H1 (cell line): ENCODE measurements at regions not wholly inside any gene's neighbourhood (a gene's known extent, or its start where the extent isn't known, plus 50 kb on each side); places are given as distances from the start of the nearest gene placed in this dataset.

Experiments used
- CTCF ChIA-PET: fragments of 300-600 bp; sonication (Branson Sonifier 250); formaldehyde crosslinking; loops from one replicate; lab custom pipeline; 2021; ENCODE audit not compliant: partially characterized antibody; lab: Charles Lee
- POLR2A ChIA-PET: fragments of 300-600 bp; sonication (Branson Sonifier 250); formaldehyde crosslinking; loops from one replicate; lab custom pipeline; 2021; ENCODE audit warnings: inconsistent platforms; ENCODE audit not compliant: partially characterized antibody; lab: Charles Lee
- DNase-seq, 2 experiments: peaks; one replicate each; pipeline versions ENCODE4 v3.0.0 to v3.0.0-alpha.2; 2010 to 2022; ENCODE audit warnings: low spot score in 2 of 2, low read depth in 1 of 2, mixed read lengths in 1 of 2
- FAIRE-seq: peaks from 2 replicates; lab custom pipeline; 2011; peaks lifted over from hg19 to GRCh38; lab: Jason Lieb, UNC
- H2AFZ ChIP-seq: 2 replicates; pipeline ENCODE4 v1.8.1; 2012; ENCODE audit warnings: low read length, inconsistent platforms
- H2AK5ac ChIP-seq: 2 replicates; pipeline ENCODE4 v1.6.1; 2013; ENCODE audit warnings: low read depth, low read length
- H2BK120ac ChIP-seq: replicated peaks from 2 replicates; pipeline ENCODE3; 2013; ENCODE audit warnings: low read depth, low read length, inconsistent platforms
- H2BK12ac ChIP-seq: 2 replicates; pipeline ENCODE4 v1.6.1; 2013; ENCODE audit warnings: low read depth, low read length
- H2BK15ac ChIP-seq: 2 replicates; pipeline ENCODE4 v1.6.1; 2013; ENCODE audit warnings: low read length
- H2BK20ac ChIP-seq: 2 replicates; pipeline ENCODE4 v1.6.1; 2013; ENCODE audit warnings: low read length
- H2BK5ac ChIP-seq: 2 replicates; pipeline ENCODE4 v1.6.1; 2013; ENCODE audit warnings: low read depth, low read length
- H3K14ac ChIP-seq: 2 replicates; pipeline ENCODE4 v1.6.1; 2013; ENCODE audit warnings: inconsistent platforms; ENCODE audit not compliant: insufficient read length
- H3K18ac ChIP-seq: 2 replicates; pipeline ENCODE4 v1.6.1; 2013; ENCODE audit warnings: low read length; ENCODE audit errors: extremely low read depth
- H3K23ac ChIP-seq: 2 replicates; pipeline ENCODE4 v1.6.1; 2013; ENCODE audit warnings: inconsistent platforms; ENCODE audit not compliant: insufficient read length
- H3K23me2 ChIP-seq: 2 replicates; pipeline ENCODE4 v1.6.1; 2013; ENCODE audit warnings: low read depth, low read length
- H3K27ac ChIP-seq: 2 replicates; pipeline ENCODE4 v1.6.1; 2011; ENCODE audit warnings: low read depth, low read length, inconsistent platforms
- H3K27me3 ChIP-seq, 4 experiments: replicated peaks in 1 of 4; 1 replicate in 1 of 4; 2 replicates in 3 of 4; pipeline versions ENCODE4 v1.6.1 to v1.8.1; 2011 to 2013; ENCODE audit warnings: low read length in 3 of 4, mild to moderate bottlenecking in 3 of 4, inconsistent platforms in 2 of 4, mixed read lengths in 2 of 4, moderate library complexity in 1 of 4; ENCODE audit not compliant: control insufficient read depth in 3 of 4, insufficient read depth in 3 of 4; ENCODE audit errors: extremely low read depth in 1 of 4
- H3K36me3 ChIP-seq, 4 experiments: 2 replicates each; pipeline versions ENCODE4 v1.6.1 to v1.8.1; 2011 to 2013; ENCODE audit warnings: mild to moderate bottlenecking in 4 of 4, low read length in 3 of 4, moderate library complexity in 2 of 4, control low read depth in 1 of 4, inconsistent platforms in 1 of 4; ENCODE audit not compliant: insufficient read depth in 4 of 4, control insufficient read depth in 2 of 4
- H3K4ac ChIP-seq: replicated peaks from 2 replicates; pipeline ENCODE3; 2013; ENCODE audit warnings: low read length, low read depth, mixed read lengths, inconsistent platforms; ENCODE audit not compliant: insufficient read length
- H3K4me1 ChIP-seq, 4 experiments: replicated peaks in 1 of 4; 1 replicate in 1 of 4; 2 replicates in 3 of 4; pipeline versions ENCODE4 v1.6.1 to v1.8.1; 2011 to 2013; ENCODE audit warnings: low read length in 3 of 4, inconsistent platforms in 2 of 4, mixed read lengths in 1 of 4; ENCODE audit not compliant: insufficient read depth in 4 of 4, control insufficient read depth in 3 of 4
- H3K4me2 ChIP-seq, 2 experiments: 2 replicates each; pipeline versions ENCODE4 v1.6.1 to v1.8.1; 2011 to 2013; ENCODE audit warnings: low read depth in 2 of 2, low read length in 2 of 2, control low read depth in 1 of 2, inconsistent platforms in 1 of 2, mild to moderate bottlenecking in 1 of 2; ENCODE audit not compliant: insufficient read depth in 1 of 2
- H3K4me3 ChIP-seq, 4 experiments: fragments of 200-600, 300-600 bp in 1 of 4; sonication (generic), shearing (Covaris generic), sonication (Bioruptor Twin) in 1 of 4; 2 replicates each; pipeline versions ENCODE4 v1.5.1 to v1.8.1; 2011 to 2016; ENCODE audit warnings: low read length in 4 of 4, low read depth in 3 of 4, control low read depth in 2 of 4, inconsistent platforms in 2 of 4, mild to moderate bottlenecking in 2 of 4, mixed read lengths in 1 of 4, moderate library complexity in 1 of 4; ENCODE audit not compliant: insufficient read depth in 2 of 4; ENCODE audit errors: extremely low read depth in 1 of 4
- H3K56ac ChIP-seq: replicated peaks from 2 replicates; pipeline ENCODE3; 2013; ENCODE audit warnings: low read depth, mild to moderate bottlenecking, mixed read lengths, low read length, inconsistent platforms; ENCODE audit not compliant: insufficient read length
- H3K79me1 ChIP-seq: 2 replicates; pipeline ENCODE4 v1.6.1; 2013; ENCODE audit warnings: low read depth, low read length, control low read depth
- H3K79me2 ChIP-seq, 2 experiments: 2 replicates each; pipeline versions ENCODE4 v1.6.1 to v1.8.1; 2012 to 2013; ENCODE audit warnings: low read length in 2 of 2, mild to moderate bottlenecking in 2 of 2, inconsistent platforms in 1 of 2; ENCODE audit not compliant: insufficient read depth in 2 of 2, control insufficient read depth in 1 of 2
- H3K9ac ChIP-seq, 4 experiments: replicated peaks in 1 of 4; 1 replicate in 1 of 4; 2 replicates in 3 of 4; pipeline versions ENCODE4 v1.6.1 to v1.8.1; 2011 to 2013; ENCODE audit warnings: low read depth in 3 of 4, low read length in 3 of 4, control low read depth in 2 of 4, mild to moderate bottlenecking in 2 of 4, moderate library complexity in 2 of 4, inconsistent platforms in 1 of 4; ENCODE audit errors: extremely low read depth in 1 of 4
- H3K9me3 ChIP-seq, 2 experiments: 2 replicates each; pipeline versions ENCODE4 v1.6.1 to v1.8.1; 2012 to 2013; ENCODE audit warnings: mild to moderate bottlenecking in 2 of 2, moderate library complexity in 2 of 2, control low read depth in 1 of 2, inconsistent platforms in 1 of 2, low read depth in 1 of 2, low read length in 1 of 2, mixed read lengths in 1 of 2; ENCODE audit not compliant: insufficient read depth in 2 of 2
- H4K20me1 ChIP-seq, 2 experiments: replicated peaks in 1 of 2; 2 replicates each; pipeline versions ENCODE3 to v1.8.1; 2011 to 2013; ENCODE audit warnings: inconsistent platforms in 2 of 2, low read length in 2 of 2, mild to moderate bottlenecking in 1 of 2; ENCODE audit not compliant: insufficient read depth in 2 of 2, control insufficient read depth in 1 of 2
- H4K5ac ChIP-seq: 2 replicates; pipeline ENCODE4 v1.6.1; 2013; ENCODE audit warnings: low read length, low read depth, mixed read lengths, inconsistent platforms; ENCODE audit not compliant: insufficient read length
- H4K8ac ChIP-seq: 2 replicates; pipeline ENCODE4 v1.8.0; 2013; ENCODE audit warnings: mild to moderate bottlenecking, moderate library complexity, low read length, inconsistent platforms; ENCODE audit not compliant: insufficient read depth; ENCODE audit errors: extremely low read depth
- H4K91ac ChIP-seq: replicated peaks from 2 replicates; pipeline ENCODE3; 2013; ENCODE audit warnings: low read length, mixed read lengths, inconsistent platforms; ENCODE audit not compliant: insufficient read length
- BCL11A ChIP-seq, 2 experiments: IDR thresholded peaks; one replicate each; pipeline ENCODE4 v1.6.1; 2011; ENCODE audit warnings: low read depth in 2 of 2, low read length in 2 of 2, mild to moderate bottlenecking in 2 of 2
- EZH2 ChIP-seq: fragments of 200-600 bp; sonication (generic); IDR thresholded peaks from 2 replicates; pipeline ENCODE4 v1.7.1; 2012; ENCODE audit warnings: low read depth, mild to moderate bottlenecking, moderate library complexity, low read length, inconsistent platforms; ENCODE audit not compliant: severe bottlenecking
- HDAC2 ChIP-seq, 2 experiments: fragments of 300-600 bp in 1 of 2; sonication (generic) in 1 of 2; IDR thresholded peaks; 2 replicates each; pipeline ENCODE4 v1.6.1; 2011 to 2012; ENCODE audit warnings: low read depth in 2 of 2, low read length in 2 of 2, mild to moderate bottlenecking in 2 of 2, moderate library complexity in 2 of 2, borderline replicate concordance in 1 of 2, inconsistent platforms in 1 of 2
- JUND ChIP-seq: IDR thresholded peaks from 2 replicates; pipeline ENCODE4 v1.6.1; 2011; ENCODE audit warnings: mild to moderate bottlenecking, improper control_type of control experiment, low read length
- KDM4A ChIP-seq: IDR thresholded peaks from one replicate; pipeline ENCODE4 v1.7.1; 2012; ENCODE audit warnings: low read depth, mild to moderate bottlenecking, moderate library complexity, low read length, inconsistent platforms; ENCODE audit not compliant: severe bottlenecking
- KDM5A ChIP-seq: fragments of 200-600 bp; IDR thresholded peaks from 2 replicates; pipeline ENCODE4 v1.7.1; 2012; ENCODE audit warnings: mild to moderate bottlenecking, low read length, inconsistent platforms, mixed read lengths
- MAFK ChIP-seq: IDR thresholded peaks from 2 replicates; pipeline ENCODE4 v1.6.1; 2012; ENCODE audit warnings: low read depth, mild to moderate bottlenecking, improper control_type of control experiment, low read length
- MAX ChIP-seq: IDR thresholded peaks from 2 replicates; pipeline ENCODE4 v1.6.1; 2012; ENCODE audit warnings: inconsistent platforms
- NRF1 ChIP-seq: IDR thresholded peaks from 2 replicates; pipeline ENCODE4 v1.6.1; 2011; ENCODE audit warnings: mild to moderate bottlenecking, low read depth, low read length, improper control_type of control experiment
- PHF8 ChIP-seq: fragments of 200-600 bp; sonication (generic); conservative IDR thresholded peaks from 2 replicates; pipeline ENCODE4 v1.7.1; 2012; ENCODE audit warnings: low read depth, mild to moderate bottlenecking, inconsistent platforms, low read length, moderate library complexity
- POLR2AphosphoS5 ChIP-seq: IDR thresholded peaks from 2 replicates; pipeline ENCODE4 v1.6.1; 2011; ENCODE audit warnings: low read depth, low read length
- RXRA ChIP-seq: IDR thresholded peaks from 2 replicates; pipeline ENCODE4 v1.6.1; 2011; ENCODE audit warnings: low read depth, mild to moderate bottlenecking, low read length, moderate library complexity; ENCODE audit not compliant: insufficient read depth
- SP2 ChIP-seq: IDR thresholded peaks from 2 replicates; pipeline ENCODE4 v1.6.1; 2012; ENCODE audit warnings: mild to moderate bottlenecking, low read length, inconsistent platforms
- TCF12 ChIP-seq: IDR thresholded peaks from 2 replicates; pipeline ENCODE4 v1.6.1; 2011; ENCODE audit warnings: low read depth, mild to moderate bottlenecking, low read length
- YY1 ChIP-seq: IDR thresholded peaks from 2 replicates; pipeline ENCODE4 v1.6.1; 2011; ENCODE audit warnings: low read depth, mild to moderate bottlenecking, low read length
- WGBS, 2 experiments: shearing (Covaris generic) in 1 of 2; methylation state at CpG; one replicate each; pipeline versions ENCODE4 v1.1.6 to v1.1.7; 2013 to 2015; ENCODE audit warnings: low lambda C conversion rate in 2 of 2, mixed read lengths in 2 of 2, inconsistent platforms in 1 of 2, low coverage in 1 of 2, missing lambda C conversion rate in 1 of 2; ENCODE audit not compliant: insufficient replicate concordance in 2 of 2, insufficient coverage in 1 of 2, insufficient read length in 1 of 2; ENCODE audit errors: extremely low coverage in 1 of 2, missing lambda C conversion rate in 1 of 2; 5-methylcytosine and 5-hydroxymethylcytosine counted together

DNA sequence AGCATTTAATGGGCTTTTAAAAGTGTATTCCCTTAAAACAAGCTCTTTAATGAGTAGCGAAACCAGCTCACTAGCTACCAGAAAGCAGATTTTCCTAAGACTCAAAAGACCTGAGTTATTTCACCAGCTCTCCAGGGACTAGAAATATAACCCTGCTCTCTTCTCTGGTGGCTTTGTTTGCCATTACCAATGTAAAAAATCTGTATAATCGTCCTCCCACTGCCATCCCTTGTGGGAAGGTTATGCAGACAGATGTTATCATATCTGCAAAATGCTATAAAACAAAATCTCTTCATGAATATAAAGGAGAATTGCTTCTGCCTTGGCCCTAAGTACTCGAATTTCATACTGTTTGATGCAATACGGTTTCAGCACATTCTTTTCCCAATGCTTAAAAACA, 335.2 kb downstream of the NUP35 start:
- 76% methylated on average over 4 of the region's 4 CpGs; no CpG with 5 or more reads in 1 of the 2 experiments for WGBS, 2 experiments
- no peak for FAIRE-seq
- no peaks in the 10 kb centered on the region for H3K79me2 ChIP-seq
- no peak overlapping the region for H3K27ac ChIP-seq
- no peak overlapping the region for H2BK5ac ChIP-seq
- H3K23ac ChIP-seq = no peak overlapping the region
- H3K4me1 ChIP-seq = no peaks in the 10 kb centered on the region
- DNase-seq = no peak
- CTCF ChIA-PET = interaction anchor here (1.0 to 1.1 kb wide), 2 partner anchors 12 to 165 kb away, joined by 3 read pairs; no protein-coding TSS in a partner anchor
- no peak overlapping the region for H3K14ac ChIP-seq
- no peak overlapping the region for H2AFZ ChIP-seq
- H2BK15ac ChIP-seq = no peak overlapping the region
- no peaks in the 10 kb centered on the region for H3K79me1 ChIP-seq
- no peaks in the 10 kb centered on the region for H4K20me1 ChIP-seq
- H4K8ac ChIP-seq = no peak overlapping the region
- no peak overlapping the region for H2BK120ac ChIP-seq
- H3K18ac ChIP-seq = no peak overlapping the region
- H3K36me3 ChIP-seq = no peaks in the 10 kb centered on the region
- no peaks in the 10 kb centered on the region for H3K23me2 ChIP-seq
- no peak overlapping the region for H3K9ac ChIP-seq
- no peak overlapping the region for H2BK20ac ChIP-seq
- no peak overlapping the region for H3K4me2 ChIP-seq
- H2BK12ac ChIP-seq = no peak overlapping the region
- H4K5ac ChIP-seq = no peak overlapping the region
- no peak overlapping the region for H3K4me3 ChIP-seq
- no peak overlapping the region for H2AK5ac ChIP-seq
- no peaks in the 10 kb centered on the region for H3K27me3 ChIP-seq
- no peak overlapping the region for H4K91ac ChIP-seq
- POLR2A ChIA-PET = interaction anchor here (0.6 kb wide), 1 partner anchor 23 kb away, joined by 3 read pairs; no protein-coding TSS in a partner anchor
- no peaks in the 10 kb centered on the region for H3K9me3 ChIP-seq
- no peak overlapping the region for H3K4ac ChIP-seq
- H3K56ac ChIP-seq = no peak overlapping the region
- TF ChIP-seq TCF12 = no peak
- TF ChIP-seq BCL11A (IDR thresholded peaks at IDR 0.05; ENCODE audit: low read depth in 2 of 2, low read length in 2 of 2) = no peak
- TF ChIP-seq SP2 = no peak
- TF ChIP-seq MAX = no peak
- no peak for TF ChIP-seq PHF8
- TF ChIP-seq KDM5A = no peak
- TF ChIP-seq YY1 = no peak
- TF ChIP-seq JUND = no peak
- TF ChIP-seq EZH2 = no peak
- no peak for TF ChIP-seq NRF1
- TF ChIP-seq HDAC2 (IDR thresholded peaks at IDR 0.05; ENCODE audit: borderline replicate concordance in 1 of 2, low read depth in 2 of 2, low read length in 2 of 2) = no peak
- TF ChIP-seq RXRA = no peak
- TF ChIP-seq KDM4A = no peak
- TF ChIP-seq MAFK = no peak
- TF ChIP-seq POLR2AphosphoS5 = no peak
